ENCODE measurements at regions not wholly inside any gene's neighbourhood (a gene's known extent, or its start where the extent isn't known, plus 50 kb on each side); places are given as distances from the start of the nearest gene placed in this dataset.
"Not testable (repeated sequence)": the region's sequence is repeated elsewhere in the genome, so short reads cannot be mapped to it uniquely, and the experiment has no call there.

- TF ChIP-seq POLR2A, CTCF, POLR2AphosphoS5, EP300 (IDR thresholded peaks at IDR 0.05): not testable (repeated sequence)
Measured at GRCh38 chr4:52409766-52410165, 249.3 kb downstream of the USP46 start.
